Renal cortical epithelial cell (primary cell): ENCODE measurements at regions not wholly inside any gene's neighbourhood (a gene's known extent, or its start where the extent isn't known, plus 50 kb on each side); places are given as distances from the start of the nearest gene placed in this dataset.
"Not testable (repeated sequence)": the region's sequence is repeated elsewhere in the genome, so short reads cannot be mapped to it uniquely, and the experiment has no call there.

ENCODE experiments used
- DNase-seq: peaks from one replicate; pipeline ENCODE4 v3.0.0-alpha.2; 2011; ENCODE audit warnings: low read depth

GRCh38 chr14:106488291-106488690 is 961.9 kb downstream of the TMEM121 start:
- no peak for DNase-seq

GRCh38 chr14:106489112-106489881 is 962.9 kb downstream of the TMEM121 start:
- no peak for DNase-seq

GRCh38 chr14:106490442-106490841 is 964.1 kb downstream of the TMEM121 start:
- no peak for DNase-seq

- DNase-seq = no peak
Measured at GRCh38 chr14:106491851-106492250, 965.5 kb downstream of the TMEM121 start.

GRCh38 chr14:106493962-106494823 is 967.8 kb downstream of the TMEM121 start:
- DNase-seq = no peak

- DNase-seq = no peak
Measured at GRCh38 chr14:106500571-106500970, 974.2 kb downstream of the TMEM121 start.

GRCh38 chr14:106501898-106502297 is 975.5 kb downstream of the TMEM121 start:
- DNase-seq = no peak

- no peak for DNase-seq
Measured at GRCh38 chr14:106505366-106505765, 979.0 kb downstream of the TMEM121 start.

- no peak for DNase-seq
Measured at GRCh38 chr14:106506881-106507305, 980.5 kb downstream of the TMEM121 start.

- DNase-seq = no peak
Measured at GRCh38 chr14:106507354-106507753, 981.0 kb downstream of the TMEM121 start.

- no peak for DNase-seq
Measured at GRCh38 chr14:106508216-106508615, 981.8 kb downstream of the TMEM121 start.

GRCh38 chr14:106509176-106509575 is 982.8 kb downstream of the TMEM121 start:
- DNase-seq = no peak

- no peak for DNase-seq
Measured at GRCh38 chr14:106509807-106510206, 983.4 kb downstream of the TMEM121 start.

- no peak for DNase-seq
Measured at GRCh38 chr14:106511006-106511799, 984.8 kb downstream of the TMEM121 start.

- DNase-seq = no peak
Measured at GRCh38 chr14:106511800-106512198, 985.4 kb downstream of the TMEM121 start.

GRCh38 chr14:106513302-106513701 is 986.9 kb downstream of the TMEM121 start:
- DNase-seq = no peak

- no peak for DNase-seq
Measured at GRCh38 chr14:106518054-106518943, 991.9 kb downstream of the TMEM121 start.

GRCh38 chr14:106522118-106522517 is 995.7 kb downstream of the TMEM121 start:
- not testable (repeated sequence) for DNase-seq

GRCh38 chr14:106522990-106523389 is 996.6 kb downstream of the TMEM121 start:
- no peak for DNase-seq

GRCh38 chr14:106528717-106529116 is 1002.3 kb downstream of the TMEM121 start:
- no peak for DNase-seq

GRCh38 chr14:106530031-106530422 is 1003.6 kb downstream of the TMEM121 start:
- no peak for DNase-seq
